ENCODE measurements at regions not wholly inside any gene's neighbourhood (a gene's known extent, or its start where the extent isn't known, plus 50 kb on each side); places are given as distances from the start of the nearest gene placed in this dataset.

DNA sequence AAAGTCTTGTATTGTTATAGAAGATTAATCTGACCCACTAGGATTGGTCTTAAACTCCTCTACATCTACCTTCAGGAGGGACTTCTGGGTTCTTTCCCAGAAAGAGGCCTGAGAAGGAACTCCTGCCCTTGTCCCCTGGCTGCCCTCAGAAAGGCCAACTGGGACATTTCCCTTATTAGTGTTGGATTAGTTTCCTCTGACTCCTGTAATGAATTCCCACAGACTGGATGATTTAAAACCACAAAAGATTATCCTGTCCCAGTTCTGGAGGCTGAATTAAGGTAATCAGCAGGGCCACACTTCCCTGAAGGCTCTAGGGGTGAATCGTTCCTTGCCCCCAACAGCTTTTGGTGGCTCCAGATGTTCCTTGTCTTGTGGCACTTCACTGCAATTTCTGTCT, 102.8 kb upstream of the NMNAT3 start:
- TF ChIP-seq, protein P1, sequence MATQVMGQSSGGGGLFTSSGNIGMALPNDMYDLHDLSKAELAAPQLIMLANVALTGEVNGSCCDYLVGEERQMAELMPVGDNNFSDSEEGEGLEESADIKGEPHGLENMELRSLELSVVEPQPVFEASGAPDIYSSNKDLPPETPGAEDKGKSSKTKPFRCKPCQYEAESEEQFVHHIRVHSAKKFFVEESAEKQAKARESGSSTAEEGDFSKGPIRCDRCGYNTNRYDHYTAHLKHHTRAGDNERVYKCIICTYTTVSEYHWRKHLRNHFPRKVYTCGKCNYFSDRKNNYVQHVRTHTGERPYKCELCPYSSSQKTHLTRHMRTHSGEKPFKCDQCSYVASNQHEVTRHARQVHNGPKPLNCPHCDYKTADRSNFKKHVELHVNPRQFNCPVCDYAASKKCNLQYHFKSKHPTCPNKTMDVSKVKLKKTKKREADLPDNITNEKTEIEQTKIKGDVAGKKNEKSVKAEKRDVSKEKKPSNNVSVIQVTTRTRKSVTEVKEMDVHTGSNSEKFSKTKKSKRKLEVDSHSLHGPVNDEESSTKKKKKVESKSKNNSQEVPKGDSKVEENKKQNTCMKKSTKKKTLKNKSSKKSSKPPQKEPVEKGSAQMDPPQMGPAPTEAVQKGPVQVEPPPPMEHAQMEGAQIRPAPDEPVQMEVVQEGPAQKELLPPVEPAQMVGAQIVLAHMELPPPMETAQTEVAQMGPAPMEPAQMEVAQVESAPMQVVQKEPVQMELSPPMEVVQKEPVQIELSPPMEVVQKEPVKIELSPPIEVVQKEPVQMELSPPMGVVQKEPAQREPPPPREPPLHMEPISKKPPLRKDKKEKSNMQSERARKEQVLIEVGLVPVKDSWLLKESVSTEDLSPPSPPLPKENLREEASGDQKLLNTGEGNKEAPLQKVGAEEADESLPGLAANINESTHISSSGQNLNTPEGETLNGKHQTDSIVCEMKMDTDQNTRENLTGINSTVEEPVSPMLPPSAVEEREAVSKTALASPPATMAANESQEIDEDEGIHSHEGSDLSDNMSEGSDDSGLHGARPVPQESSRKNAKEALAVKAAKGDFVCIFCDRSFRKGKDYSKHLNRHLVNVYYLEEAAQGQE (IDR thresholded peaks at IDR 0.05; ENCODE audit: insufficient read depth in 1 of 2, low read depth in 2 of 2, low read length in 2 of 2): no peak
- TF ChIP-seq POLR2AphosphoS5 (IDR thresholded peaks at IDR 0.05; ENCODE audit: low read depth, low read length): no peak
- no peak for TF ChIP-seq SIN3A (IDR thresholded peaks at IDR 0.05; ENCODE audit: borderline replicate concordance, insufficient read depth, low read length)
- TF ChIP-seq TAF1 (IDR thresholded peaks at IDR 0.05; ENCODE audit: borderline replicate concordance, insufficient read depth, low read length): no peak

Data from PFSK-1 (cell line).